Loucy (cell line): ENCODE measurements at regions not wholly inside any gene's neighbourhood (a gene's known extent, or its start where the extent isn't known, plus 50 kb on each side); places are given as distances from the start of the nearest gene placed in this dataset.
"Not testable (repeated sequence)": the region's sequence is repeated elsewhere in the genome, so short reads cannot be mapped to it uniquely, and the experiment has no call there.

ENCODE experiments used
- H2AFZ ChIP-seq: fragments of 200-600 bp; sonication (generic); 2 replicates; pipeline ENCODE4 v1.6.0; 2016; ENCODE audit warnings: antibody characterized with exemption, mild to moderate bottlenecking, low read length, moderate library complexity
- H3F3A ChIP-seq: fragments of 200-600 bp; 2 replicates; pipeline ENCODE4 v1.6.0; 2016; ENCODE audit warnings: antibody characterized with exemption, low read depth, mild to moderate bottlenecking
- H3K27me3 ChIP-seq: fragments of 200-600 bp; sonication (generic); 2 replicates; pipeline ENCODE4 v1.6.1; 2014; ENCODE audit warnings: low read length, mild to moderate bottlenecking; ENCODE audit not compliant: insufficient read depth, poor library complexity, severe bottlenecking
- H3K36me3 ChIP-seq: fragments of 200-600 bp; sonication (generic); 2 replicates; pipeline ENCODE4 v1.6.1; 2016; ENCODE audit warnings: low read length; ENCODE audit not compliant: insufficient read depth
- H3K4me1 ChIP-seq: fragments of 200-600 bp; sonication (generic); 2 replicates; pipeline ENCODE4 v1.5.1; 2014; ENCODE audit warnings: low read length, mild to moderate bottlenecking; ENCODE audit not compliant: insufficient read depth, poor library complexity, severe bottlenecking
- H3K4me2 ChIP-seq: fragments of 200-600 bp; sonication (generic); 2 replicates; pipeline ENCODE4 v1.6.0; 2014; ENCODE audit warnings: antibody characterized with exemption, low read length, low read depth, mild to moderate bottlenecking; ENCODE audit not compliant: poor library complexity, severe bottlenecking
- H3K4me3 ChIP-seq: fragments of 200-600 bp; sonication (generic); 2 replicates; pipeline ENCODE4 v1.5.1; 2014; ENCODE audit warnings: low read length, mild to moderate bottlenecking, mixed read lengths; ENCODE audit not compliant: poor library complexity, severe bottlenecking
- H3K79me2 ChIP-seq: fragments of 200-600 bp; sonication (generic); 2 replicates; pipeline ENCODE4 v1.6.1; 2014; ENCODE audit warnings: low read length; ENCODE audit not compliant: insufficient read depth
- H3K9ac ChIP-seq: fragments of 200-600 bp; sonication (generic); 2 replicates; pipeline ENCODE4 v1.6.0; 2014; ENCODE audit warnings: mild to moderate bottlenecking, low read depth, low read length, moderate library complexity; ENCODE audit not compliant: poor library complexity, severe bottlenecking
- H3K9me2 ChIP-seq: fragments of 200-600 bp; sonication (generic); replicated peaks from 2 replicates; pipeline ENCODE4 v1.6.1; 2016; ENCODE audit warnings: low read depth, low read length, mixed read lengths
- H3K9me3 ChIP-seq: fragments of 200-600 bp; sonication (generic); 2 replicates; pipeline ENCODE4 v1.6.1; 2014; ENCODE audit warnings: mild to moderate bottlenecking, antibody characterized with exemption, low read length, low read depth; ENCODE audit not compliant: insufficient read depth
- H4K20me1 ChIP-seq: fragments of 200-600 bp; sonication (generic); 2 replicates; pipeline ENCODE4 v1.6.0; 2014; ENCODE audit warnings: antibody characterized with exemption, low read length, mild to moderate bottlenecking; ENCODE audit not compliant: insufficient read depth, poor library complexity, severe bottlenecking
- CTCF ChIP-seq: fragments of 200-600 bp; sonication (generic); conservative IDR thresholded peaks from 2 replicates; pipeline ENCODE4 v1.5.1; 2014; ENCODE audit warnings: mild to moderate bottlenecking, antibody characterized with exemption, low read length
- EZH2phosphoT487 ChIP-seq: fragments of 200-600 bp; IDR thresholded peaks from 2 replicates; pipeline ENCODE4 v1.6.1; 2018; ENCODE audit warnings: antibody characterized with exemption, mild to moderate bottlenecking, moderate library complexity, borderline replicate concordance

DNA sequence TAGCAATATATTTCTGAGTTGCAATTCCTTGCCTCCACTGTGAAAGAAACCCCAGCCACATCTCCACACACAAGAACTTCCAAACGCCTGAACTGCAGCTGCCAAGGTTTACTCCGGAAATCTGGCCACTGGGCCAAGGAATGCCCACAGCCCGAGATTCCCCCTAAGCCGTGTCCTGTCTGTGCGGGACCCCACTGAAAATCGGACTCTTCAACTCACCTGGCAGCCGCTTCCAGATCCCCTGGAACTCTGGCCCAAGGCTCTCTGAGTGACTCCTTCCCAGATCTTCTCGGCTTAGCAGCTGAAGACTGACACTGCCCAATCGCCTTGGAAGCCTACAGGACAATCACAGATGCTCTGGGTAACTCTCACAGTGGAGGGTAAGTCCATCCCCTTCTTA lies 256.3 kb upstream of the GULP1 start:
- H3K36me3 ChIP-seq, H3K4me3 ChIP-seq, H3F3A ChIP-seq, H3K9me3 ChIP-seq, H3K4me2 ChIP-seq, H3K9ac ChIP-seq, H3K4me1 ChIP-seq, H3K79me2 ChIP-seq, H4K20me1 ChIP-seq, H3K9me2 ChIP-seq, H2AFZ ChIP-seq, H3K27me3 ChIP-seq: not testable (repeated sequence)

GRCh38 chr2:188036786-188037185 lies 254.9 kb upstream of the GULP1 start:
- not testable (repeated sequence) for H3K79me2 ChIP-seq, H2AFZ ChIP-seq, H3K27me3 ChIP-seq, H3K36me3 ChIP-seq, H3K9me3 ChIP-seq, H3K4me3 ChIP-seq, H3K4me1 ChIP-seq, H4K20me1 ChIP-seq, H3K9me2 ChIP-seq, H3K4me2 ChIP-seq, H3F3A ChIP-seq, H3K9ac ChIP-seq

GRCh38 chr2:188039307-188039706 lies 252.4 kb upstream of the GULP1 start:
- no peaks in the 10 kb centered on the region for H3K27me3 ChIP-seq
- H3K9me3 ChIP-seq, result no peaks in the 10 kb centered on the region; the same call in 1 of the 2 replicates
- no peak for TF ChIP-seq CTCF
- no peak for TF ChIP-seq EZH2phosphoT487
- no peaks in the 10 kb centered on the region for H3F3A ChIP-seq
- H3K9ac ChIP-seq, result no peak overlapping the region
- H4K20me1 ChIP-seq, result no peaks in the 10 kb centered on the region
- H3K9me2 ChIP-seq, result no peaks in the 10 kb centered on the region
- no peaks in the 10 kb centered on the region for H3K79me2 ChIP-seq
- no peaks in the 10 kb centered on the region for H3K36me3 ChIP-seq
- no peak overlapping the region for H3K4me2 ChIP-seq
- no peak overlapping the region for H2AFZ ChIP-seq
- no peaks in the 10 kb centered on the region for H3K4me1 ChIP-seq
- no peak overlapping the region for H3K4me3 ChIP-seq

DNA sequence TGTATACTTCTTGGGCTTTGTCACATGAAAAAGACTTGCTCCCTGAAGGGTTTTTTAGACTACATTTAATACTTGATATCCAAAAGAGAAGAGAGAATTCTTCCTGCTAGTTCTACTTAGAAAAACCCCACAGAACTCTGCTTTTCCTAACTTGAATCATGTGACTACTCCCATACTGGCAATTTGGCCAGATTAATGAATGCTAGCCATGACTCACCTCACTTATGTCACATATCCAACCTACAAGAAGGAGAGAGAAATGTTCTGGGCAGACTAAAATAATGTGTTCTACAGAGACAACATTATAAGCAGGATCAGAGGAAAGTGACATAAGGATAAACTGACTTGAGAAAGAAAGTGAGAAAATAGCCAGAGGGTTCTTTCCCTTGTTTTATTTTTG lies 249.3 kb upstream of the GULP1 start:
- Histone ChIP-seq H3K9ac (no peak overlapping the region), H3K9me2 (no peaks in the 10 kb centered on the region), H3K79me2 (no peaks in the 10 kb centered on the region), H3K4me2 (no peak overlapping the region), H3K4me3 (no peak overlapping the region), H2AFZ (no peak overlapping the region), H3K27me3 (no peaks in the 10 kb centered on the region), H3K9me3 (no peaks in the 10 kb centered on the region; the same call in 1 of the 2 replicates), H4K20me1 (no peaks in the 10 kb centered on the region), H3F3A (no peaks in the 10 kb centered on the region), H3K4me1 (no peaks in the 10 kb centered on the region), H3K36me3 (no peaks in the 10 kb centered on the region)
- TF ChIP-seq EZH2phosphoT487 (no peak), CTCF (no peak)
